Bronchial epithelial cell (primary cell): ENCODE measurements at regions not wholly inside any gene's neighbourhood (a gene's known extent, or its start where the extent isn't known, plus 50 kb on each side); places are given as distances from the start of the nearest gene placed in this dataset.
A peak's percentile ranks its signal among the peaks of the same experiment; 100 is the strongest.

Experiments
- DNase-seq: peaks from one replicate; pipeline ENCODE4 v3.0.0-alpha.2; 2010; ENCODE audit warnings: low read depth
- FAIRE-seq: peaks from 2 replicates; lab custom pipeline; 2011; peaks lifted over from hg19 to GRCh38; lab: Jason Lieb, UNC
- H3K27me3 ChIP-seq: 2 replicates; pipeline ENCODE4 v1.5.1; 2011; ENCODE audit warnings: low read length; ENCODE audit not compliant: control insufficient read depth, insufficient read depth
- H3K36me3 ChIP-seq: 2 replicates; pipeline ENCODE4 v1.5.1; 2011; ENCODE audit warnings: low read length; ENCODE audit not compliant: control insufficient read depth, insufficient read depth
- H3K4me3 ChIP-seq: 2 replicates; pipeline ENCODE4 v1.5.1; 2011; ENCODE audit warnings: mild to moderate bottlenecking, low read depth, low read length, control low read depth
- TF ChIP-seq, protein P1 (sequence below): IDR thresholded peaks from 2 replicates; pipeline ENCODE4 v1.5.1; 2011; ENCODE audit warnings: mild to moderate bottlenecking, moderate library complexity, low read length, control low read depth, inconsistent platforms; ENCODE audit not compliant: insufficient read depth, severe bottlenecking

DNA sequence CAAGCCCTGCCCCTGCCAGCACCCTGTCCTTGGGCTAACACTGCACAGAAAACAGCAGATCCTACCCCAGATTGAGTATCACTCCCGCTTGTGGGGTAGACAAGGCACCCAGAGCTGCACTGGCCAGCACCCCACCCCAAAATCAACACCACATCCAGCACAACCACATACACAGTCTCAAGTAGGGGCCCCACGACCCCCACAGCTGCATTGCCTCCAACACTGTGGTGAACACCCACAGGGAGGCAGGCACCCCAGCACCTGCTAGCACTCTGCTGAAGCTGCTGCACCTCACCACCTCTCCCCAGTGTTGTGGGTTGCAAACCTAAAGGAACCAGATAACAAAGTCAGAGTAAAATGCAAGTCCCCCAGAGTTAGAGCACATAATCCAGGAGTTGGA, 589.9 kb downstream of the PCDH19 start:
- H3K27me3 ChIP-seq = no peaks in the 10 kb centered on the region
- TF ChIP-seq, protein P1, sequence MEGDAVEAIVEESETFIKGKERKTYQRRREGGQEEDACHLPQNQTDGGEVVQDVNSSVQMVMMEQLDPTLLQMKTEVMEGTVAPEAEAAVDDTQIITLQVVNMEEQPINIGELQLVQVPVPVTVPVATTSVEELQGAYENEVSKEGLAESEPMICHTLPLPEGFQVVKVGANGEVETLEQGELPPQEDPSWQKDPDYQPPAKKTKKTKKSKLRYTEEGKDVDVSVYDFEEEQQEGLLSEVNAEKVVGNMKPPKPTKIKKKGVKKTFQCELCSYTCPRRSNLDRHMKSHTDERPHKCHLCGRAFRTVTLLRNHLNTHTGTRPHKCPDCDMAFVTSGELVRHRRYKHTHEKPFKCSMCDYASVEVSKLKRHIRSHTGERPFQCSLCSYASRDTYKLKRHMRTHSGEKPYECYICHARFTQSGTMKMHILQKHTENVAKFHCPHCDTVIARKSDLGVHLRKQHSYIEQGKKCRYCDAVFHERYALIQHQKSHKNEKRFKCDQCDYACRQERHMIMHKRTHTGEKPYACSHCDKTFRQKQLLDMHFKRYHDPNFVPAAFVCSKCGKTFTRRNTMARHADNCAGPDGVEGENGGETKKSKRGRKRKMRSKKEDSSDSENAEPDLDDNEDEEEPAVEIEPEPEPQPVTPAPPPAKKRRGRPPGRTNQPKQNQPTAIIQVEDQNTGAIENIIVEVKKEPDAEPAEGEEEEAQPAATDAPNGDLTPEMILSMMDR = no peak
- DNase-seq = no peak
- no peak overlapping the region for H3K4me3 ChIP-seq
- H3K36me3 ChIP-seq = no peaks in the 10 kb centered on the region
- no peak for FAIRE-seq

DNA sequence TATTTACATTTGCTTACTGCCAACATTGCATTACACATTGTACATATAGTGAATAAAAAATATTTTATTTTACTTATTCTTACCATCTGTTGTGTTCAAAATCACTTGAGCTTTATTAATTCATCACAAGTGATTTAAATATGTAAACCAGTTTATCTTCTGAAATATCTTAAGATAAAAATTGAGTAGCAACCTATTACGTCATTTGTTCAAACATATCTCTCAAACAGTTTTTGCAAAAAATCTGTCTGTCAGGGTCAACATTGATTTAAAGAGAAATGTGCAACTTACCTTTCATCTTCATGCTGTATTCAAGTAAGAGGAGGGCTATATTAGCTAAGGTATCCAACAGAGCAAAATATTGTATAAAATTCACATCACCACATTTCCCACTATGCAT, 610.1 kb downstream of the PCDH19 start:
- DNase-seq = no peak
- no peak overlapping the region for H3K4me3 ChIP-seq
- no peaks in the 10 kb centered on the region for H3K27me3 ChIP-seq
- no peaks in the 10 kb centered on the region for H3K36me3 ChIP-seq
- TF ChIP-seq, protein P1 = no peak
- no peak for FAIRE-seq

DNA sequence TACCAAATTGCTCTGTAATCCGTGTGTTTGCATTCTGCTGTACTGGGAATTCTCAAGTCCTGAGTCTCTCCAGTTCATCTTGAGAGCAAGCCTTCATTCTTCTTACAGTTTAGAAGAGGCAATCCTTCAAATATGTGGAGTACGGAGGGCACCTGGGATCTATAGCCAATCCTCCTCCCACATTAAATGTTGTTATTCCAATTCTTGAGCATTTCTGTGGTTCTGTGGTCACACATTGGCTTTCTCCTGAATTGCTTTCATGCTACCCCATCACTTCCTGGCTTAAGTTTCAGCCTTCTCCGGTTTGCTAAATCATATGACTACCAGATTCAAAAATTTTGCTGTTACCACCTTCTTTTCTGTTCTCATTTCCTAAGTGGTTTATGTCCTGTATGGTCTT, 611.1 kb downstream of the PCDH19 start:
- H3K36me3 ChIP-seq = no peaks in the 10 kb centered on the region
- DNase-seq = no peak
- FAIRE-seq = no peak
- H3K27me3 ChIP-seq = no peaks in the 10 kb centered on the region
- H3K4me3 ChIP-seq = no peak overlapping the region
- TF ChIP-seq, protein P1 = no peak

DNA sequence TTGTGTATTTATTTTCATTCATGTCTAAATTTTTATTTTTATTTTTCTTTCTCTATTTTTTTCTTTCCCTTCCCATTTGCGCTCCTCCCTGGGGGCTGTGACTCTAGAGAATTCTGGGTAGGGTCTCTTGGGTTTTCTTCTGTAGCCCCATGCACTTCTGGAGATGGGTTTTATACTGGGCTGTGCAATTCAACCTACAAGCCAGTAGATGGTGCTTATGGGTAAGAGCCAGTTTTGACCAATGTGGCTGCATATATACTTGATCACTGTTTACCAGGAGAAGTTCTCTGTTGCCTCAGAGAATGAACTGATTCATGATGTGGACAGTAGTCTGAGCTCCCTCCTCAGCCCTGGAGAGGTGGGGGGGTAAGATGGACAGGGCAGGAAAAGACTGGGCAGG, 614.6 kb downstream of the PCDH19 start:
- TF ChIP-seq, protein P1 = no peak
- Histone ChIP-seq H3K36me3 (no peaks in the 10 kb centered on the region), H3K27me3 (no peaks in the 10 kb centered on the region), H3K4me3 (no peak overlapping the region)
- DNase-seq = peak; percentile 0
- no peak for FAIRE-seq

DNA sequence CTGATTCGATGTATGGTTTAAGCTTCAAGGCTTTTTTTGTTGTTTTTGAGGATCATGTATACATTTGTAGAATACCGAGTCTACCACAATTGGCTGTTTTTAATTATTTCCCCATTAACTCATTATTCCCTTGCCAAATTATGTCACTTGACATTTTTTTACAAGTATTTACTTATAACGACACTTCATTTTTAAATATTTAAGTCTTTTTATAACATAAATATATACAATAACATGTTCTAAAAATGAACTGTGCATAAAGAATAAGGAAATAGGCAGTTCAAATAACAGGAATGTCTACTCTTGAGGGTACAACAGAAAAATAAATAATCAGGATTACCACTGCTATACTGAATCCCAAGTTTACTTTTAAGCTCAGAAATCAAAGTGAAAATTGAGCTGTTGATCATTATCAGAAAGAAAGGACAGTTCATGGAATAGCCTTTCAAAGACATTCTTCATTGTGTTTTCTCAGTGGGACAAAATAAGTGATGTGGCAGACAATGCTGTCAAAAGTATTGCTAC, 627.5 kb downstream of the PCDH19 start:
- DNase-seq (no peak), FAIRE-seq (no peak)
- H3K27me3 ChIP-seq = no peaks in the 10 kb centered on the region
- no peak overlapping the region for H3K4me3 ChIP-seq
- TF ChIP-seq, protein P1 = no peak
- no peaks in the 10 kb centered on the region for H3K36me3 ChIP-seq

DNA sequence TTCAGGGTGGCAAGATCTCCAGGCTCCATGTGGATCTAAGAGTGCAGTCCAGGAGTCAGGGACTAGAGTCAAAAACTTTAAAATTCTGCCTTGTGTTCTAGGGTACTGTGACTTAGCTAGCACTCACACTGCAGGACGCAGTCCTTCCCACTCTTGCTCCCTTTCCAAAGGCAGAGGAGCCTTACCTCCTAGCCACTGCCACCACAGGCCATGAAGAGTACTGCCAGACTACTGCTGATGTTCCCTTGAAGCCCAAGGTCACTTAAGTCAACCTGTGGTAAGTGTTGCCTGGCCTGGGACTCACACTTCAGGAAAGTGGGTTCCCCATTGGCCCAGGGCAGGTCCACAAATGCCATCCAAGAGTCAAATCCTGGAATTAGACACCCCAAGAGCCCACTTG, 632.2 kb downstream of the PCDH19 start:
- FAIRE-seq = no peak
- no peak overlapping the region for H3K4me3 ChIP-seq
- TF ChIP-seq, protein P1 = no peak
- no peak for DNase-seq
- no peaks in the 10 kb centered on the region for H3K27me3 ChIP-seq
- H3K36me3 ChIP-seq = no peaks in the 10 kb centered on the region
